Right lobe of liver (tissue), 6 donors: ENCODE measurements at regions not wholly inside any gene's neighbourhood (a gene's known extent, or its start where the extent isn't known, plus 50 kb on each side); places are given as distances from the start of the nearest gene placed in this dataset.
"Not testable (repeated sequence)": the region's sequence is repeated elsewhere in the genome, so short reads cannot be mapped to it uniquely, and the experiment has no call there.

ENCODE experiments used
- ATAC-seq, 4 donors: fragments of 200-7000 bp; cut with Tn5 transposase; one replicate each; pipeline ENCODE4 v1.9.1; 2020; ENCODE audit warnings: mild to moderate bottlenecking in 4 of 4, moderate library complexity in 4 of 4
- DNase-seq, 3 donors: peaks; one replicate each; pipeline ENCODE4 v3.0.0-alpha.2; 2020
- H3K27ac ChIP-seq, 3 donors: fragments of 200-600 bp; one replicate each; pipeline ENCODE4 v1.8.0; 2022
- H3K27me3 ChIP-seq, 2 donors: fragments of 200-600 bp; one replicate each; pipeline ENCODE4 v1.8.0; 2022
- H3K36me3 ChIP-seq, 4 donors: fragments of 200-600 bp; sonication (generic) in 1 of 4; one replicate each; pipeline versions ENCODE4 v1.5.1 to v1.8.0; 2017 to 2022; ENCODE audit warnings: control low read depth in 1 of 4
- H3K4me1 ChIP-seq, 4 donors: fragments of 200-600 bp; sonication (generic) in 1 of 4; one replicate each; pipeline versions ENCODE4 v1.5.1 to v1.8.0; 2017 to 2022; ENCODE audit warnings: control low read depth in 1 of 4
- H3K4me3 ChIP-seq, 3 donors: fragments of 200-600 bp; one replicate each; pipeline ENCODE4 v1.8.0; 2022
- H3K9me3 ChIP-seq, 4 donors: fragments of 200-600 bp; sonication (generic) in 1 of 4; one replicate each; pipeline versions ENCODE4 v1.5.1 to v1.8.0; 2017 to 2022; ENCODE audit warnings: control low read depth in 1 of 4
- CTCF ChIP-seq, 4 donors: fragments of 200-600 bp in 3 of 4; fragments of 450-650 bp in 1 of 4; IDR thresholded peaks; one replicate each; pipeline versions ENCODE4 v1.5.1 to v1.8.0; 2016 to 2022; ENCODE audit warnings: antibody characterized with exemption in 4 of 4, mild to moderate bottlenecking in 2 of 4
- POLR2A ChIP-seq: fragments of 450-650 bp; IDR thresholded peaks from one replicate; pipeline ENCODE4 v1.6.1; 2017; ENCODE audit warnings: antibody characterized with exemption, mild to moderate bottlenecking
- WGBS: methylation state at CpG from one replicate; pipeline ENCODE4 v1.1.6; 2018; ENCODE audit warnings: low coverage, low lambda C conversion rate; ENCODE audit not compliant: insufficient coverage; ENCODE audit errors: missing lambda C conversion rate; 5-methylcytosine and 5-hydroxymethylcytosine counted together
- intact Hi-C, 2 donors: fragments of 100-400 bp; cut with DNase I; formaldehyde crosslinking; loops; one replicate each; pipeline versions ENCODE4 v1.11.2 to v1.14.1; 2022
- donor health status: DM: no; HTN: yes; CAD: no.
- donor health status: DM: no; HTN: no; CAD: no.
- donor health status: DM: no; HTN: no; CAD: no.
- donor health status: DM: no; HTN: yes; CAD: no.
- donor health status: DM: no; HTN: yes; CAD: no.

DNA sequence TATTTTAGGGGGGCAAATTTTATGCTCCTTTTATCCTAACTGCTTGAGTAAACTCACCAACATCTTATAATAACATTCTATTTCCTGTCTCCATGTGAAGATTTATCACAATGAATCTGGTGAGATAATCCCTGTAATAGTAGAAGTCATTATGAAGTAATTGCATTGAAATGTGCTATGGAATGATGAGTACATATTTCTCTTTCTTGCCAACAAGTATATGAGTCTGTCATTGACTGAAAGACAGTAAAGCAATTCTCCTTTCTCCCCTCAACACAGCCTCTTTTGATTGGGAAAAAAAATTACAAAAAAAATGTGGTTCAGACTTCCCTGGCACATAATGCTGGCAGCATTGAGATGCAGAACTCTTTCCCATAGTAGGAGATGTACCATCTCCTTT, 459.2 kb upstream of the RGMB start:
- no peaks in the 10 kb centered on the region for H3K9me3 ChIP-seq
- H3K36me3 ChIP-seq, result no peaks in the 10 kb centered on the region
- H3K27me3 ChIP-seq, result no peaks in the 10 kb centered on the region
- no peak overlapping the region for H3K4me3 ChIP-seq
- ATAC-seq (no peak), DNase-seq (no peak)
- TF ChIP-seq CTCF (IDR thresholded peaks at IDR 0.05) (no peak), POLR2A (no peak)
- H3K27ac ChIP-seq, result no peak overlapping the region
- no peaks in the 10 kb centered on the region for H3K4me1 ChIP-seq
- intact Hi-C loops, result no loop called here

DNA sequence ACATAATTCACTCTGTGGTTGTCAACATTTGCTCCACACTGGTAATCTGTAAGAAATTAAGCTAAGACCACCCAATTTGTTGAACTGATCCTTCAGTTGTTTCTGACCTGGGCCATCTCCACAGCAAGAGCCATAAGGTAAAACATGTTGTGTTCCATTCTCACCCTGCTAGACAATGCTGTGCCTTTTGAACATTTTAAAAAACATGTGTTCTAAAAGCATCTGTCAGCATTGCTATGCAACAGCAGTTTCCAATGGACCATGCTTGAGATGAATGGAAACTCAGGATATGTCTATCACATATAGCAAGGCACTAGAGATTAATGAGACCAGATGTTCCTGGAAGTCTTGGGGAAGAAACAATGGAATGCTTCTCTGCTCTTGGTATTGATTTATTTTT, 455.1 kb upstream of the RGMB start:
- intact Hi-C loops, result no loop called here
- no peak overlapping the region for H3K4me3 ChIP-seq
- no peak for ATAC-seq
- no peak overlapping the region for H3K27ac ChIP-seq
- no peak for DNase-seq
- H3K4me1 ChIP-seq, result no peaks in the 10 kb centered on the region
- H3K36me3 ChIP-seq, result no peaks in the 10 kb centered on the region
- TF ChIP-seq CTCF (IDR thresholded peaks at IDR 0.05) (no peak), POLR2A (no peak)
- H3K27me3 ChIP-seq, result no peaks in the 10 kb centered on the region
- H3K9me3 ChIP-seq, result no peaks in the 10 kb centered on the region

DNA sequence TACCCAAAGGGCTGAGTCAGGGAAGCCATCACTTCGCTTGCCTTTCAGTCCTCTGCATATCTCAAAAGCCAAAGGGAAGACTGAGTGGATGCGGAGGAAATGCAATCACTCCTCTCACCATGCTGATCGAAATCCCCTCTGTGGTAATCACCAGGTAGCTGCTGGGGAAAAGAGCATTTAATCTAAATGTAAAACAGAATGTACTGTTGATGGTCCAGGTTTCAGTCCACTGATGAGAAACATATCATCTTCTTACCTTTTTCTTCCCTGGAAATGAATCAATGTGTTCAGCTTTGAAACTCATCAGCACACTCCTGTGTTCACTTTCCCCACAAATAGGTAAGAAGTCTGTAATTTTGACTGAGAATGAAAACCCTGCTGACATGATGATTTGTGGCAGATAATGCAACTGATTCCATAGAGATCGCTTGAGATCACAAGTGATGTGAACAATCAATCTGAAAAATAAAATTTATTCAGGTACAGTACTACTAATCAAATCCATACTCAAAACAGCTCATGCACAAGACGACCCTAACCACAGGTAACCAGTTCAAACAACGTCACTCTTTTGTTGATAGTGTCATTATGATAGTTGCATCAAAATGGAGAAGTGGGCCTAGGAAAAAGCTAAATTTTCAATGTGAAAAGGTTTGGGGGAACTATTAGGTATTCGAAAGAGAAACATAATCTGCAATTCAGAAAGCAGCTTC, 454.0 kb upstream of the RGMB start:
- 50% methylated on average over 7 of the region's 7 CpGs for WGBS
- TF ChIP-seq CTCF (IDR thresholded peaks at IDR 0.05) (no peak), POLR2A (no peak)
- Histone ChIP-seq H3K9me3 (no peaks in the 10 kb centered on the region), H3K4me3 (no peak overlapping the region), H3K36me3 (no peaks in the 10 kb centered on the region), H3K27me3 (no peaks in the 10 kb centered on the region), H3K4me1 (no peaks in the 10 kb centered on the region), H3K27ac (no peak overlapping the region)
- DNase-seq, result no peak
- intact Hi-C loops, result no loop called here
- ATAC-seq, result no peak

GRCh38 chr5:98320343-98320742, 453.1 kb upstream of the RGMB start:
- 30% methylated on average over 2 of the region's 2 CpGs for WGBS
- no peaks in the 10 kb centered on the region for H3K27me3 ChIP-seq
- no peak overlapping the region for H3K4me3 ChIP-seq
- no peaks in the 10 kb centered on the region for H3K9me3 ChIP-seq
- DNase-seq (no peak), ATAC-seq (no peak)
- intact Hi-C loops, result no loop called here
- no peaks in the 10 kb centered on the region for H3K36me3 ChIP-seq
- TF ChIP-seq POLR2A, result no peak
- TF ChIP-seq CTCF (IDR thresholded peaks at IDR 0.05), result no peak
- H3K27ac ChIP-seq, result no peak overlapping the region
- H3K4me1 ChIP-seq, result no peaks in the 10 kb centered on the region

- Histone ChIP-seq H3K4me1 (no peaks in the 10 kb centered on the region), H3K9me3 (no peaks in the 10 kb centered on the region), H3K4me3 (no peak overlapping the region), H3K36me3 (no peaks in the 10 kb centered on the region), H3K27me3 (no peaks in the 10 kb centered on the region), H3K27ac (no peak overlapping the region)
- WGBS, result 71% methylated on average over 3 of the region's 3 CpGs
- intact Hi-C loops, result no loop called here
- ATAC-seq, result no peak
- TF ChIP-seq CTCF (IDR thresholded peaks at IDR 0.05), result no peak
- DNase-seq, result no peak
These were observed 452.1 kb upstream of the RGMB start for GRCh38 chr5:98321361-98321760.

DNA sequence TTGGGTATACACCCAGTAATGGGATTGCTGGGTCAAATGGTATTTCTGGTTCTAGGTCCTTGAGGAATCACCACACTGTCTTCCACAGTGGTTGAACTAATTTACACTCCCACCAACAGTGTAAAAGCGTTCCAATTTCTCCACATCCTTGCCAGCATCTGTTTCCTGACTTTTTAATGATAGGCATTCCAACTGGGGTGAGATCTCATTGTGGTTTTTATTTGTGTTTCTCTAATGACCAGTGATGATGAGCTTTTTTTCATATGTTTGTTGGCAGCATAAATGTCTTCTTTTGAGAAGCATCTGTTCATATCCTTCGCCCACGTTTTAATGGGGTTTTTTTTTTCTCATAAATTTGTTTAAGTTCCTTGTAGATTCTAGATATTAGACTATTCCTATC, 448.3 kb upstream of the RGMB start:
- ATAC-seq, H3K36me3 ChIP-seq, intact Hi-C loops, H3K27ac ChIP-seq, H3K4me1 ChIP-seq, H3K4me3 ChIP-seq, H3K9me3 ChIP-seq, H3K27me3 ChIP-seq, DNase-seq: not testable (repeated sequence)
- 31% methylated on average over 3 of the region's 3 CpGs for whole genome bisulfite sequencing
